ENCODE measurements at regions not wholly inside any gene's neighbourhood (a gene's known extent, or its start where the extent isn't known, plus 50 kb on each side); places are given as distances from the start of the nearest gene placed in this dataset.

GRCh38 chr12:28108599-28108998 lies 81.7 kb upstream of the CCDC91 start:
- Mint-ChIP-seq H3K9me3 (peaks cover 2% of the 10 kb centered on the region), H3K27ac (no peak overlapping the region), H3K4me1 (no peaks in the 10 kb centered on the region), H3K27me3 (peaks cover 2% of the 10 kb centered on the region), H3K4me3 (no peak overlapping the region), H3K36me3 (ENCODE audit: low read depth) (no peaks in the 10 kb centered on the region)
- ATAC-seq (ENCODE audit: low read depth) (no peak), DNase-seq (no peak)
- intact Hi-C loops (cut with micrococcal nuclease) = no loop called here
- no peak for TF ChIP-seq CTCF (IDR thresholded peaks at IDR 0.05)
- POLR2A ChIA-PET = no interaction called here
- CTCF ChIA-PET = no interaction called here

- ATAC-seq (ENCODE audit: low read depth) = no peak
- ChIA-PET POLR2A (no interaction called here), CTCF (no interaction called here)
- H3K36me3 Mint-ChIP-seq (ENCODE audit: low read depth) = no peaks in the 10 kb centered on the region
- no peaks in the 10 kb centered on the region for H3K27me3 Mint-ChIP-seq
- H3K9me3 Mint-ChIP-seq = peaks cover 2% of the 10 kb centered on the region
- no peak for DNase-seq
- H3K27ac Mint-ChIP-seq = no peak overlapping the region
- intact Hi-C loops (cut with micrococcal nuclease) = no loop called here
- H3K4me1 Mint-ChIP-seq = no peaks in the 10 kb centered on the region
- no peak for TF ChIP-seq CTCF (IDR thresholded peaks at IDR 0.05)
- H3K4me3 Mint-ChIP-seq = no peak overlapping the region
Measured at GRCh38 chr12:28110329-28110728, 79.9 kb upstream of the CCDC91 start.

GRCh38 chr12:28114488-28114887 lies 75.8 kb upstream of the CCDC91 start:
- POLR2A ChIA-PET = no interaction called here
- Mint-ChIP-seq H3K27ac (no peak overlapping the region), H3K27me3 (no peaks in the 10 kb centered on the region), H3K36me3 (ENCODE audit: low read depth) (no peaks in the 10 kb centered on the region), H3K4me1 (no peaks in the 10 kb centered on the region), H3K9me3 (peaks cover 2% of the 10 kb centered on the region), H3K4me3 (no peak overlapping the region)
- no peak for TF ChIP-seq CTCF (IDR thresholded peaks at IDR 0.05)
- CTCF ChIA-PET = no interaction called here
- intact Hi-C loops (cut with micrococcal nuclease) = no loop called here
- ATAC-seq (ENCODE audit: low read depth) = no peak
- DNase-seq = no peak

GRCh38 chr12:28121433-28121832 lies 68.8 kb upstream of the CCDC91 start:
- POLR2A ChIA-PET = no interaction called here

GRCh38 chr12:28121899-28122655 lies 68.2 kb upstream of the CCDC91 start:
- ATAC-seq (ENCODE audit: low read depth) (no peak), DNase-seq (no peak)
- ChIA-PET POLR2A (no interaction called here), CTCF (no interaction called here)
- H3K4me3 Mint-ChIP-seq = no peak overlapping the region
- intact Hi-C loops (cut with micrococcal nuclease) = no loop called here
- no peaks in the 10 kb centered on the region for H3K4me1 Mint-ChIP-seq
- no peak overlapping the region for H3K27ac Mint-ChIP-seq
- no peaks in the 10 kb centered on the region for H3K9me3 Mint-ChIP-seq
- H3K27me3 Mint-ChIP-seq = no peaks in the 10 kb centered on the region
- no peaks in the 10 kb centered on the region for H3K36me3 Mint-ChIP-seq (ENCODE audit: low read depth)
- no peak for TF ChIP-seq CTCF (IDR thresholded peaks at IDR 0.05)

More at GRCh38 chr12:28121433-28121832, 68.8 kb upstream of the CCDC91 start:
- TF ChIP-seq CTCF (IDR thresholded peaks at IDR 0.05) = no peak
- H3K27me3 Mint-ChIP-seq = no peaks in the 10 kb centered on the region
- CTCF ChIA-PET = no interaction called here
- no peak overlapping the region for H3K4me3 Mint-ChIP-seq
- H3K9me3 Mint-ChIP-seq = no peaks in the 10 kb centered on the region
- H3K4me1 Mint-ChIP-seq = no peaks in the 10 kb centered on the region
- no peak overlapping the region for H3K27ac Mint-ChIP-seq
- no peaks in the 10 kb centered on the region for H3K36me3 Mint-ChIP-seq (ENCODE audit: low read depth)
- ATAC-seq (ENCODE audit: low read depth) = no peak
- intact Hi-C loops (cut with micrococcal nuclease) = no loop called here
- DNase-seq = no peak
